Thyroid gland (tissue), 4 donors: ENCODE measurements at regions not wholly inside any gene's neighbourhood (a gene's known extent, or its start where the extent isn't known, plus 50 kb on each side); places are given as distances from the start of the nearest gene placed in this dataset.

Experiments
- POLR2A ChIP-seq, 2 donors: fragments of 450-650 bp; IDR thresholded peaks; one replicate each; pipeline ENCODE4 v1.6.1; 2017; ENCODE audit warnings: antibody characterized with exemption in 2 of 2, mild to moderate bottlenecking in 2 of 2, moderate library complexity in 1 of 2
- TF ChIP-seq, protein P1 (sequence below), 6 experiments: fragments of 200-600 bp in 3 of 6; fragments of 450-650 bp in 3 of 6; sonication (generic) in 3 of 6; IDR thresholded peaks; one replicate each; pipeline ENCODE4 v1.5.1; 2016 to 2019; ENCODE audit warnings: antibody characterized with exemption in 6 of 6, mild to moderate bottlenecking in 2 of 6, inconsistent platforms in 1 of 6, moderate library complexity in 1 of 6

GRCh38 chr9:115202181-115202580 lies 84.2 kb upstream of the TNC start:
- TF ChIP-seq POLR2A (IDR thresholded peaks at IDR 0.05) = no peak
- TF ChIP-seq, protein P1, sequence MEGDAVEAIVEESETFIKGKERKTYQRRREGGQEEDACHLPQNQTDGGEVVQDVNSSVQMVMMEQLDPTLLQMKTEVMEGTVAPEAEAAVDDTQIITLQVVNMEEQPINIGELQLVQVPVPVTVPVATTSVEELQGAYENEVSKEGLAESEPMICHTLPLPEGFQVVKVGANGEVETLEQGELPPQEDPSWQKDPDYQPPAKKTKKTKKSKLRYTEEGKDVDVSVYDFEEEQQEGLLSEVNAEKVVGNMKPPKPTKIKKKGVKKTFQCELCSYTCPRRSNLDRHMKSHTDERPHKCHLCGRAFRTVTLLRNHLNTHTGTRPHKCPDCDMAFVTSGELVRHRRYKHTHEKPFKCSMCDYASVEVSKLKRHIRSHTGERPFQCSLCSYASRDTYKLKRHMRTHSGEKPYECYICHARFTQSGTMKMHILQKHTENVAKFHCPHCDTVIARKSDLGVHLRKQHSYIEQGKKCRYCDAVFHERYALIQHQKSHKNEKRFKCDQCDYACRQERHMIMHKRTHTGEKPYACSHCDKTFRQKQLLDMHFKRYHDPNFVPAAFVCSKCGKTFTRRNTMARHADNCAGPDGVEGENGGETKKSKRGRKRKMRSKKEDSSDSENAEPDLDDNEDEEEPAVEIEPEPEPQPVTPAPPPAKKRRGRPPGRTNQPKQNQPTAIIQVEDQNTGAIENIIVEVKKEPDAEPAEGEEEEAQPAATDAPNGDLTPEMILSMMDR (IDR thresholded peaks at IDR 0.05) = no peak
